H54 (cell line): ENCODE measurements at regions not wholly inside any gene's neighbourhood (a gene's known extent, or its start where the extent isn't known, plus 50 kb on each side); places are given as distances from the start of the nearest gene placed in this dataset.
"Not testable (repeated sequence)": the region's sequence is repeated elsewhere in the genome, so short reads cannot be mapped to it uniquely, and the experiment has no call there.

Experiments used
- DNase-seq: peaks from one replicate; pipeline ENCODE4 v3.0.0; 2011; ENCODE audit warnings: low spot score, mixed read lengths; ENCODE audit not compliant: insufficient read length
- FAIRE-seq: peaks from 3 replicates; lab custom pipeline; 2011; peaks lifted over from hg19 to GRCh38; lab: Jason Lieb, UNC

DNA sequence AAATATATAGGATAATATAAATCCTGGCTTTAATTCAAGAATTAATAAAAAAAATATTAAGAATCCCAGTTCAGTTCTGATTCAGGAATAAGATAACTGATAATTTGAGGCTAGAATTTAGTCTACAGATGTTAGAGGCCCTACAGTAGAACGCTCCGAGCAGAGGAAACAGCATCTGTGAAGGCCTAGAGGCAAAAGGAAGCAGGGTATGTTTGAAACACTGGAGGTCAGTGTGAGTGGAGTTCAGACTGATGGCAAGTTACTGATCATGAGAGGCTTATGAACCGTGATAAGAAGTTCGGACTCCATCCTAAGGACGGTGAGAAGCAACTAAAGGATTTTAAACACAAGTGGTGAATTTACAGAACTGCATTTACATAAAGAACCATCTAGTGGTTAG is 79.3 kb upstream of the NOTCH2NLA start:
- FAIRE-seq, DNase-seq: not testable (repeated sequence)

DNA sequence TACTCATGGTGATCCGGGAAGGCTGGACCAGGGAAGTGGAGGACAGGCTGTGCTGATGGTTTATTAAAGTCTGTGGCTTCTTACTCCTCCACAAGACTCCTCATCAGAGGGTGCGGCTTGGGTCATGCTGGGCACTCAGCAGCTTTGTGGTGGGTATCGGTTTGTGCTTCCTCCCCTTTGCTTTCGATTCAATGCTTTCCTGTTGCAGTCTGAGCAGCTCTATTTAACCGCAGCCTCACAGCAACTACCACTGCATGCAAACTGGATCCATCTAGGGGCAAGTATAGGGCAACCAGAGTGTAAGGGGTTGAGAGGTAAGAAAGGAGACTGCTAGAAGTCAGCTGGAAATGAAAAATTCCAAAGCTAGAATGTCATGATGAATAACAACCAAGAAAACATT is 78.8 kb upstream of the NOTCH2NLA start:
- not testable (repeated sequence) for FAIRE-seq, DNase-seq

DNA sequence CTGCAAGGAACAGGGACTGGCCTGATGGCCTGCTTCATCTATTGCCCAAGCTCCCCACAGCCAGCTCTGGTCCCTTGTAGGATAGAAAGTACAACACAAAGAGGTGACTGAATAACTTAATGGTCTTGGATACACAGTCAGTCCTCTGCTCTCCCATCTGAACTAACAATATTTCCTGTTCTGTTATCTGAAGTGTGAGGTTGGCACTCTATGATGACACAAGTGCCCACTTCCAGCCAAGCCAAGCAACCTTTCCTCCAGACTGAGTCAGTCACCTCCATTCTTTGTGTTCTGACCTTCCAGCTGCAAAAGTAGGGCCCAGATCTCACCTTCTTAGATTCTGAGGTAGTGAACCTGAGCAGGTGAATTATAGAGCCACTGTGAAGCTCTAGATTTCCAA is 77.8 kb upstream of the NOTCH2NLA start:
- FAIRE-seq, DNase-seq: not testable (repeated sequence)

DNA sequence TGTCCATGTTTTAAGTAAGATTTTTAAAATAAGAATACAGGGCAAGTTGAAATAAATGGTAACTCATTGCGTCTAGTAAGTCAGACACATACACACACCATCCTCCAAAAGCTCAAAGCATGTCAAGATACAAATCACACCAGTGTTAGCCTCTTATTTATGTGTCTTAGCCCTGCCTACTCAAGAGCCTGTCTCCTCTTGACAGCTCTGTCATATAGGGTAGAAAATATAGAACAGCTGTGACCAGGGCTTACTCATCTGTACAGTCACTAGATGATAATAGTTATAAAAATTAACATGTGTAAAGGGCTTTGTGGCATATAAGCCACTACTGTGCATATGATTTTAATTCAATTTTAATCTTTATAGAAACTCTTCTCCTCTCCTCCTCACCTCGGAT is 76.6 kb upstream of the NOTCH2NLA start:
- not testable (repeated sequence) for FAIRE-seq, DNase-seq

DNA sequence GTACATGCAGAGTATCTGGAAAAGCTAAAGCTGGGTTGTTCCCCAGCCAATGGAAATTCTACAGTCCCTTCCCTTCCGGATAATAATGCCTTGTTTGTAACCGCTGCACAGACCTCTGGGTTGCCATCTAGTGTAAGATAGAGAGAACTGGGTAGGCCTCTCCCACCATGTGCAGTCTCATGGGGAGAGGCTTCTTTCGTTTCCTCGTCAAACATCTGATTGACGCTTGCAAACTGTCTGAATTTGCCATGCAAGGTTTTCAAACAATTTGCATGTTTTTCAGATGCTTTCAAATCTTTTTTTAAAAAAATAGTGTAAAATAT is 69.7 kb upstream of the NOTCH2NLA start:
- not testable (repeated sequence) for DNase-seq, FAIRE-seq

DNA sequence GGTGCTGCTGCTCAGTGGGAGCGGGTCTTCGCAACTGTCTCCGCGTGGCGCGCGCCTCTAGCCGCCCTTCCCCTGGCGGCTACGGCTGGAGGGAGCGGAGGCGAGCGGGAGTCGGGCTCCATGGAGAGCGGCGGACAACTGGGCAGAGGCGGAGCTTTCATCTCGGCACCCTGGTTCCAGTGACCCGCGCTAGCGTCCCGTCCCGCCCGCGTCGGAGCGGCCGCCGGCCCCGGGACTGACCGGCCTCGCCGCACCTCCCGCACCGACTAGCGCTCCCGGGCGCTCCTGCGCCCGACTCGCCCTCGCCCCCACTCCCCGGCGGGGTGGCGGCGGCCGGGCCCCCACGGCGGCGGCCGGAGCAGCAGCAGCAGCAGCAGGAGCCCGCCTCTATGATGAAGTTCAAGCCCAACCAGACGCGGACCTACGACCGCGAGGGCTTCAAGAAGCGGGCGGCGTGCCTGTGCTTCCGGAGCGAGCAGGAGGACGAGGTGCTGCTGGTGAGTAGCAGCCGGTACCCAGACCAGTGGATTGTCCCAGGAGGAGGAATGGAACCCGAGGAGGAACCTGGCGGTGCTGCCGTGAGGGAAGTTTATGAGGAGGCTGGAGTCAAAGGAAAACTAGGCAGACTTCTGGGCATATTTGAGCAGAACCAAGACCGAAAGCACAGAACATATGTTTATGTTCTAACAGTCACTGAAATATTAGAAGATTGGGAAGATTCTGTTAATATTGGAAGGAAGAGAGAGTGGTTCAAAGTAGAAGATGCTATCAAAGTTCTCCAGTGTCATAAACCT is 69.2 kb upstream of the NOTCH2NLA start:
- FAIRE-seq, DNase-seq: not testable (repeated sequence)

DNA sequence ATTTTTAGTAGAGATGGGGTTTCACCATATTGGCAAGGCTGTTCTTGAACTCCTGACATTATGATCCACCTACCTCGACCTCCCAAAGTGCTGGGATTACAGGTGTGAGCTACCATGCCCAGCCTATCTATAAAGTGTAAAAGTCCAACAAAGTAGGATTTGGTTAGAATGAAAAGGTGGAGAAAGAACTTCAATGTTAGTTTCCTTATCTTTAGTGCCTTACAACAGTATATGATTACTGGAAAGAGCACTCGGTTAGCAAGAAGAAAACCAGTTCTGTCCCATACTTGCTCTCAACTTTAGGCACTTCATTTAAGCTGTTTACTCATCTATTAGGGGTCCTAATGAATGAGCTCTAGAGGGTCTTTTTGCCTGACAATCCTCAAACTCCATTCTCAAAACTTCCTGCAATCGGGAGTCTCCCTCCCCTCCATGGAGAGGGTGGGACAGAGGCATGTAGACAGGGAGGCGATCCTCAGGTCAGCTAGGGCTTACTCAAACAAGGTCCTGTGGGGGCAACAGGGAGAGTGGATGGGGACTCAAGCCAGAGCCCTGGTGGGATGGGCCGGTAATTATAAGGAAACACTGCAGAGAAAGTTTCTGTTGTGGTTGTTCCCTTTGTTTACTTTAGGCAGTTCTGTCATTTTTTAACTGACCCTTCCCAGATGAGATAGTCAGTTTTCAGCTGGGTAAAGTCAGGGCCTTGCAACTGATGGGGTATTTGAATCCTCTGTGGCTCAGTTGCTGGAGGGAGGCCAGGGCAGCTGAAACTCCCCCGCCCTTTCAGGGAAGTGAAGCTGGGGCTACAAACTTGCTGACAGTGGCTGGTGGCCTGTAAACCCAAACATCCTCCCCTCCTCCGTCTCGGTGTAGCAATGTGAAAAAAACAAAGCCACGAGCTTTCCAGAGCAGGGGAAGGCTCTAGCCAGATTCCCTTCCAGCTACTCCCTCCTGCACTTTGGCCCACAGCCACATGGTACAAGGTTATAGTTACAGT is 64.4 kb upstream of the NOTCH2NLA start:
- DNase-seq = not testable (repeated sequence)
- FAIRE-seq = peak; percentile 94

DNA sequence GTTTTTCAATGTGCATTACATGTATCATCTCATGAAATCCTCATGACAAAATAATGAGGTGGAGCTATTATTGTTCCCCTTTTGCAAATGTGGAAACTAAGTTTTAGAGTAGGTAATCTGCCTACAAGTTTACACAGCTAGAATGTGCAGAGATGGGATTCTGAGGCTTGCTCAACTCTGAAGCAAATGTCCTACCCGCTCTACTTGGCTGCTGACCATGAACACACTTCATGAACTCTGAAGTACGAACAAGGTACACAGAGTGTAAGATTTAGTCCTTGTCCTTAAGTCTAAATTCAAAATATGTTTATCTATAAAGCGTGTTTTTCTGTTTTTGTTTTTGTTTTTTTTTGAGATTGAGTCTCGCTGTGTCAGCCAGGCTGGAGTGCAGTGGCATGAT is 63.6 kb upstream of the NOTCH2NLA start:
- FAIRE-seq, DNase-seq: not testable (repeated sequence)

DNA sequence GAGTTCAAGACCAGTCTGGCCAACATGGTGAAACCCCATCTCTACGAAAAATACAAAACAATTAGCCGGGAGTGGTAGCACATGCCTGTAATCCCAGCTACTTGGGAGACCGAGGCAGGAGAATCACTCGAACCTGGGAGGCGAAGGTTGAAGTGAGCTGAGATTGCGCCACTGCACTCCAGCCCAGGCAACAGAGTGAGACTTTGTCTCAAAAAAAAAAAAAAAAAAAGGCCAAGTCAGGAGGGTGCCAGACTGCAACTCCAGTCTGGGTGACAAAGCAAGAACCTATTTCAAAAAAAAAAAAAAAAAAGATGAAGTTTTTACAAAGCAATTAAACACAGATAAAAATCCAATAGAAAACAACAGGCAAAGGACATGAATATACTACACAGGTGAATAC is 59.1 kb upstream of the NOTCH2NLA start:
- not testable (repeated sequence) for FAIRE-seq, DNase-seq

DNA sequence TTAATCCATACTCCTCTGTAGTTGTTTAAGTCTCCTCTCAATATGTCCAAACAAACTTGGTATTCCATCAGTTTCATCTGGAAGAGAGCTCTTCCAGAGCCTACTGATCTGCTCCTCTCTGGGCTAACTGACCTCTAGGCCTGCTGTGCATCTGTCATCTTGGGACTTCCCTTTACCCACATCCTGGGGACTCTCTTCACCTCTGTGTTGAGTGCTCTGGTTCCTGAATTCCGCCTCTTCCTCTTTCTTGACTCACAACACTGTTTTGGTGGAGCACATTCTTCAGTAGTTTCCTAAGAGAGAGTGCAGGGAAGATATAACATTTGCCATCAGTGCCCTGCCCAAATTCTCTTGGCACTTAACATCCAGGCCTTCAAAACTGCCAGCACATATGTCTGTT is 55.9 kb upstream of the NOTCH2NLA start:
- not testable (repeated sequence) for DNase-seq, FAIRE-seq

DNA sequence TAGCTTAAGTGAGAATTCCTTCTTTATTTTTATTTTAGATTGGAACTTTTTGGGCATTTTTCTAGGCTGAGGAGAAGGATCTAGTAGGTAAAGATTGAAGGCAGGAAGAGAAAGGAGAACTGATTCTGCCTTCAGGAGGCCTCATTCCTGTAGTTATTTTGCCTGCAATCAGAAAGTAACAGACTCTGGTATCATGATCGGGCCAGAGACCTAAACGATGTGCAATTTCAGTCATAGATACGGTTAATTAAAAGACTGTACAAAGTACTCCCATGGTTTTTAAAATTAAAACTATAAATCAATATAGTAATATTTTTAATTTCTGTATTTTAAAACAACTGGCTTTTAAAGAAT is 54.7 kb upstream of the NOTCH2NLA start:
- FAIRE-seq, DNase-seq: not testable (repeated sequence)

DNA sequence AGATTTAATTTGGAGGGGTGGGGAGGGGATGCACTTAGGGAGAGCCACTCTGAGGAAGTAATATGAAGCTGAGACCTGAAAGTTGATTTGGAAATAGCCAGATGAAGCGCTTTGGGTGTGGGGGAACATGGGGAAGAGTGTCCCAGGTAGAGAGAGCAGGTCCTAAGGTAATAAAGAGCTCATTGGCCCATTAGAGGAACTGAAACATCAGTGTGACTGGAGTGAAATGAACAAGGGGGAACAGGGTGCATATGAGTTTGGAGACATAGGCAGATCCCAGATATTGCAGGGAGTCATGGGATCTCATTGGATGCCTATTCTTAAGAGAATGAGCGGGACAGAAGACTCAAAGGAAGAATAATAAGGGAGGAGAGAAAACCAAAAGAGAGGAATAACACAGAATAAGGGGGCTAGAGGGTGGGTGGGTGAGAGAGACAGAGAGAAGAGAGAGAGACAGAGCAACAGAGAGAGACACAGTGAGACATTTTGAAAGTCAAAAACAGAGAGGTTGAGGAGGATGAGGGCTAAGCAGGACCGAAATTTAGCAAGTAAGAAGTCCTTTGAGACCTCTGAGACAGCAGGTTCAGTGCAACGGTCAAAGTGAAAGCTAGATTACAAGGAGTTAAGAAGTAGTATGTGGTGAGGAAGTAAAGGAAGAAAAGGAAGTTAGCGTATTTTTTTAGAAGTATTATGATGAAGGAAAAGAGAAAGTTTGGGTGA is 54.1 kb upstream of the NOTCH2NLA start:
- DNase-seq, FAIRE-seq: not testable (repeated sequence)

DNA sequence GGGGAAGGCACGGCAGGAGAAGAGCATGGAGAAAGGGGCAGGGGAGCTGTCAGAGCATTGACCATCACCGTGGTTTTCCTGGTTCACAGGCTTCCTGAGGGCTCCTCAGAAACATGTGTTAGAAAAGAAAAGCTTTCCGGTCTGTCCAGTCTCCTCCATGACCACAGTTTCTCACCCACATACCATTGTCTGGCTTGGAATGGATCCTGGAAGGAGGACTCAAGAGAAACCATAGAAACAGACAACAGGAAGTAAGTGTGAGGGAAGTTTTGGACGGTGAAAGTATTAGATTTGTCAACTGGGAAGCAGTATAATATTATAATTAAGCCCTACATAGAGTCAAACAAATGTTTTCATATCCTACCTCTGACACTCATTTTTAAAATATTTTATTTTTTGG is 52.7 kb upstream of the NOTCH2NLA start:
- FAIRE-seq = not testable (repeated sequence)

DNA sequence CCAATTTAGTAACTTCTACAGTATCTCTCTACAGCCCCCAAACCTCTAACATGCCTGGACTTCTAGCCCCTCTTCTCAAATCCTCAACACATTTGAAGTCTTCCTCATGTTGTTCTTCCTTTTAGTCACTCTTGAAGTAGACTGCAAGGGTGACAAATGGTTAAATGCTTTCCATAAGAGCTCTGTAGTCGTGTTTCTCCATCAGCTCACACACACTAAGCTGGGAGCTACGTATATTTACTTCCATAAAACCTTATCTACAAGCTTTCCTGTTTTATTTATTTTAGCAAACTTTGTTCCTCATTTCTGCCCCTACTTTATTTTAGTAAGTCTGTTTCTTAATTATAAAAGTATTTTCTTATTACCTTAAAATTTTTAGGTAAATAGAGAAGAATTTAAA is 49.9 kb upstream of the NOTCH2NLA start:
- not testable (repeated sequence) for DNase-seq, FAIRE-seq

More for the DNA sequence above, 52.7 kb upstream of the NOTCH2NLA start:
- DNase-seq = not testable (repeated sequence)
